ENCODE measurements at regions not wholly inside any gene's neighbourhood (a gene's known extent, or its start where the extent isn't known, plus 50 kb on each side); places are given as distances from the start of the nearest gene placed in this dataset.

- TF ChIP-seq CTCF (IDR thresholded peaks at IDR 0.05; ENCODE audit: low read length, missing control alignments): no peak
- no peak for DNase-seq (ENCODE audit: low read depth)
- no peak overlapping the region for H3K4me3 ChIP-seq (replicated peaks; ENCODE audit: low read depth, low read length)
Measured at GRCh38 chr5:29040404-29040803, 2002.0 kb upstream of the CDH9 start.

- DNase-seq (ENCODE audit: low read depth): no peak
- no peak for TF ChIP-seq CTCF (IDR thresholded peaks at IDR 0.05; ENCODE audit: low read length, missing control alignments)
- H3K4me3 ChIP-seq (replicated peaks; ENCODE audit: low read depth, low read length): no peak overlapping the region
Measured at GRCh38 chr5:29039994-29040393, 2001.6 kb upstream of the CDH9 start.

GRCh38 chr5:29037716-29038115 lies 1999.3 kb upstream of the CDH9 start:
- H3K4me3 ChIP-seq (replicated peaks; ENCODE audit: low read depth, low read length): no peak overlapping the region
- no peak for DNase-seq (ENCODE audit: low read depth)
- TF ChIP-seq CTCF (IDR thresholded peaks at IDR 0.05; ENCODE audit: low read length, missing control alignments): no peak

GRCh38 chr5:29024052-29024451 lies 1985.7 kb upstream of the CDH9 start:
- TF ChIP-seq CTCF (IDR thresholded peaks at IDR 0.05; ENCODE audit: low read length, missing control alignments): no peak
- H3K4me3 ChIP-seq (replicated peaks; ENCODE audit: low read depth, low read length): no peak overlapping the region
- DNase-seq (ENCODE audit: low read depth): no peak

GRCh38 chr5:29023541-29023940 lies 1985.2 kb upstream of the CDH9 start:
- no peak for DNase-seq (ENCODE audit: low read depth)
- H3K4me3 ChIP-seq (replicated peaks; ENCODE audit: low read depth, low read length): no peak overlapping the region
- no peak for TF ChIP-seq CTCF (IDR thresholded peaks at IDR 0.05; ENCODE audit: low read length, missing control alignments)

GRCh38 chr5:29017501-29017900 lies 1979.1 kb upstream of the CDH9 start:
- no peak overlapping the region for H3K4me3 ChIP-seq (replicated peaks; ENCODE audit: low read depth, low read length)
- no peak for DNase-seq (ENCODE audit: low read depth)
- no peak for TF ChIP-seq CTCF (IDR thresholded peaks at IDR 0.05; ENCODE audit: low read length, missing control alignments)

- no peak overlapping the region for H3K4me3 ChIP-seq (replicated peaks; ENCODE audit: low read depth, low read length)
- no peak for TF ChIP-seq CTCF (IDR thresholded peaks at IDR 0.05; ENCODE audit: low read length, missing control alignments)
- DNase-seq (ENCODE audit: low read depth): no peak
Measured at GRCh38 chr5:29016067-29016466, 1977.7 kb upstream of the CDH9 start.

Data from fibroblast of pulmonary artery (primary cell).